ENCODE measurements at regions not wholly inside any gene's neighbourhood (a gene's known extent, or its start where the extent isn't known, plus 50 kb on each side); places are given as distances from the start of the nearest gene placed in this dataset.

GRCh38 chr5:158392753-158393152 is 533.8 kb upstream of the CLINT1 start:
- TF ChIP-seq, protein P1, sequence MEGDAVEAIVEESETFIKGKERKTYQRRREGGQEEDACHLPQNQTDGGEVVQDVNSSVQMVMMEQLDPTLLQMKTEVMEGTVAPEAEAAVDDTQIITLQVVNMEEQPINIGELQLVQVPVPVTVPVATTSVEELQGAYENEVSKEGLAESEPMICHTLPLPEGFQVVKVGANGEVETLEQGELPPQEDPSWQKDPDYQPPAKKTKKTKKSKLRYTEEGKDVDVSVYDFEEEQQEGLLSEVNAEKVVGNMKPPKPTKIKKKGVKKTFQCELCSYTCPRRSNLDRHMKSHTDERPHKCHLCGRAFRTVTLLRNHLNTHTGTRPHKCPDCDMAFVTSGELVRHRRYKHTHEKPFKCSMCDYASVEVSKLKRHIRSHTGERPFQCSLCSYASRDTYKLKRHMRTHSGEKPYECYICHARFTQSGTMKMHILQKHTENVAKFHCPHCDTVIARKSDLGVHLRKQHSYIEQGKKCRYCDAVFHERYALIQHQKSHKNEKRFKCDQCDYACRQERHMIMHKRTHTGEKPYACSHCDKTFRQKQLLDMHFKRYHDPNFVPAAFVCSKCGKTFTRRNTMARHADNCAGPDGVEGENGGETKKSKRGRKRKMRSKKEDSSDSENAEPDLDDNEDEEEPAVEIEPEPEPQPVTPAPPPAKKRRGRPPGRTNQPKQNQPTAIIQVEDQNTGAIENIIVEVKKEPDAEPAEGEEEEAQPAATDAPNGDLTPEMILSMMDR (IDR thresholded peaks at IDR 0.05), result no peak
- no peak for TF ChIP-seq POLR2A (IDR thresholded peaks at IDR 0.05)
